ENCODE measurements at regions not wholly inside any gene's neighbourhood (a gene's known extent, or its start where the extent isn't known, plus 50 kb on each side); places are given as distances from the start of the nearest gene placed in this dataset.
"Not testable (repeated sequence)": the region's sequence is repeated elsewhere in the genome, so short reads cannot be mapped to it uniquely, and the experiment has no call there.

- Mint-ChIP-seq H3K27ac (no peak overlapping the region), H3K36me3 (ENCODE audit: low read depth) (no peaks in the 10 kb centered on the region), H3K4me1 (ENCODE audit: low read depth) (no peaks in the 10 kb centered on the region), H3K27me3 (ENCODE audit: low read depth) (no peaks in the 10 kb centered on the region), H3K9me3 (no peaks in the 10 kb centered on the region), H3K4me3 (no peak overlapping the region)
- intact Hi-C loops (cut with micrococcal nuclease), result no loop called here
- CTCF ChIA-PET, result no interaction called here
- no peak for DNase-seq
Measured at GRCh38 chrX:97897998-97898397, 1014.3 kb downstream of the RPA4 start.

- H3K36me3 Mint-ChIP-seq (ENCODE audit: low read depth), result no peaks in the 10 kb centered on the region
- H3K27me3 Mint-ChIP-seq (ENCODE audit: low read depth), result no peaks in the 10 kb centered on the region
- CTCF ChIA-PET, result no interaction called here
- no peak overlapping the region for H3K4me3 Mint-ChIP-seq
- no peak for DNase-seq
- intact Hi-C loops (cut with micrococcal nuclease), result no loop called here
- no peaks in the 10 kb centered on the region for H3K9me3 Mint-ChIP-seq
- no peak overlapping the region for H3K27ac Mint-ChIP-seq
- H3K4me1 Mint-ChIP-seq (ENCODE audit: low read depth), result no peaks in the 10 kb centered on the region
Measured at GRCh38 chrX:97898798-97899197, 1015.1 kb downstream of the RPA4 start.

- Mint-ChIP-seq H3K4me3 (no peak overlapping the region), H3K9me3 (peaks cover 4% of the 10 kb centered on the region), H3K27ac (no peak overlapping the region), H3K4me1 (ENCODE audit: low read depth) (no peaks in the 10 kb centered on the region), H3K36me3 (ENCODE audit: low read depth) (no peaks in the 10 kb centered on the region), H3K27me3 (ENCODE audit: low read depth) (no peaks in the 10 kb centered on the region)
- CTCF ChIA-PET, result no interaction called here
- no peak for DNase-seq
- intact Hi-C loops (cut with micrococcal nuclease), result no loop called here
Measured at GRCh38 chrX:97907791-97908190, 1024.1 kb downstream of the RPA4 start.

DNA sequence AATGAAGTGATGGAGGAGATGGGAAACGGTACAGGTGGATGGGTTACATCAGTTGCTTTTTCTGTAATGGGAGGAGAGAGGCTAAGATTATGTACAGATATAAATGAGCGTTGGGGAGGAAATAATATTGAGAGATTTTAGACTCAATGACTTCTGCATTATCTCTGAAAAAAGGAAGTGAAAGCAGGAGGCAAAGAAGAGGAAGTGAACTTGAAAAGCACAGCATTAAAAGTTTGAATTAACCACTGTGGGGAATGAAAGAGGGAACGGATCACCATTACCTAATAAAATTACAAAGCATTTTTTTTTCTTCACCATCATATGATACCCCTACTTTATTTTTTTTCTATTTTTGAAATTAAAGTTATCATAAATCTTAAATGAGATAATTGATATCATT is 1025.5 kb downstream of the RPA4 start:
- CTCF ChIA-PET, result no interaction called here
- no peak overlapping the region for H3K27ac Mint-ChIP-seq
- no peaks in the 10 kb centered on the region for H3K4me1 Mint-ChIP-seq (ENCODE audit: low read depth)
- H3K4me3 Mint-ChIP-seq, result no peak overlapping the region
- intact Hi-C loops (cut with micrococcal nuclease), result no loop called here
- peaks cover 4% of the 10 kb centered on the region for H3K9me3 Mint-ChIP-seq
- H3K36me3 Mint-ChIP-seq (ENCODE audit: low read depth), result no peaks in the 10 kb centered on the region
- no peaks in the 10 kb centered on the region for H3K27me3 Mint-ChIP-seq (ENCODE audit: low read depth)
- no peak for DNase-seq

DNA sequence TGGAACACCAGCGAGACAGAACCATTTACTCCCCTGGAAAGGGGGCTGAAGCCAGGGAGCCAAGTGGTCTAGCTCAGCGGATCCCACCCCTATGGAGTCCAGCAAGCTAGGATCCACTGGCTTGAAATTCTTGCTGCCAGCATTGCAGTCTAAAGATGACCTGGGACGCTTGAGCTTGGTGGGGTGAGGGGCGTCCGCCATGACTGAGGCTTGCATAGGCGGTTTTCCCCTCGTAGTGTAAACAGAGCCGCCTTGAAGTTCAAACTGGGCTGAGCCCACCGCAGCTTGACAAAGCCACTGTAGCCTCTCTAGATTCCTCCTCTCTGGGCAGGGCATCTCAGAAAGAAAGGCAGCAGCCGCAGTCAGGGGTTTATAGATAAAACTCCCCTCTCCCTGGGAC is 1031.7 kb downstream of the RPA4 start:
- H3K4me3 Mint-ChIP-seq; intact Hi-C loops (cut with micrococcal nuclease); H3K27ac Mint-ChIP-seq: not testable (repeated sequence)

DNA sequence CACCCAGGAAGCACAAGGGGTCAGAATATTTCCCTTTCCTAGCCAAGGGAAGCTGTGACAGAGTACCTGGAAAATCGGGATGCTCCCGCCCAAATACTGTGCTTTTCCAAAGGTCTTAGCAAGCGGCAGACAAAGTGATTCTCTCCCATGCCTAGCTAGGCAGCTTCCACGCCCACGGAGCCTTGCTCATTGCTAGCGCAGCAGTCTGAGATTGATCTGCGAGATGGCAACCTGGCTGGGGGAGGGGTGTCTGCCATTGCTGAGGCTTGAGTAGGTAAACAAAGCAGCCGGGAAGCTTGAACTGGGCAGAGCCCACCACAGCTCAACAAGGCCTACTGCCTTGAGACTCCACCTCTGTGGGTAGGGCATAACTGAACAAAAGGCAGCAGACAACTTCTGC is 1037.5 kb downstream of the RPA4 start:
- intact Hi-C loops (cut with micrococcal nuclease); CTCF ChIA-PET; H3K27ac Mint-ChIP-seq; H3K4me3 Mint-ChIP-seq; H3K4me1 Mint-ChIP-seq (ENCODE audit: low read depth); H3K9me3 Mint-ChIP-seq; DNase-seq; H3K36me3 Mint-ChIP-seq (ENCODE audit: low read depth); H3K27me3 Mint-ChIP-seq (ENCODE audit: low read depth): not testable (repeated sequence)

More for the DNA sequence above, 1031.7 kb downstream of the RPA4 start:
- DNase-seq; H3K9me3 Mint-ChIP-seq; H3K36me3 Mint-ChIP-seq (ENCODE audit: low read depth); H3K4me1 Mint-ChIP-seq (ENCODE audit: low read depth); H3K27me3 Mint-ChIP-seq (ENCODE audit: low read depth); CTCF ChIA-PET: not testable (repeated sequence)

GRCh38 chrX:97931586-97931985 is 1047.9 kb downstream of the RPA4 start:
- no peak overlapping the region for H3K4me3 Mint-ChIP-seq
- H3K9me3 Mint-ChIP-seq, result peaks cover 2% of the 10 kb centered on the region
- no peaks in the 10 kb centered on the region for H3K36me3 Mint-ChIP-seq (ENCODE audit: low read depth)
- no peak for DNase-seq
- no peak overlapping the region for H3K27ac Mint-ChIP-seq
- intact Hi-C loops (cut with micrococcal nuclease), result no loop called here
- no peaks in the 10 kb centered on the region for H3K4me1 Mint-ChIP-seq (ENCODE audit: low read depth)
- CTCF ChIA-PET, result no interaction called here
- H3K27me3 Mint-ChIP-seq (ENCODE audit: low read depth), result no peaks in the 10 kb centered on the region

GRCh38 chrX:97936296-97936695 is 1052.6 kb downstream of the RPA4 start:
- CTCF ChIA-PET, result no interaction called here

GRCh38 chrX:97938706-97939105 is 1055.0 kb downstream of the RPA4 start:
- Mint-ChIP-seq H3K9me3 (no peaks in the 10 kb centered on the region), H3K27ac (no peak overlapping the region), H3K27me3 (ENCODE audit: low read depth) (no peaks in the 10 kb centered on the region), H3K4me3 (no peak overlapping the region), H3K4me1 (ENCODE audit: low read depth) (no peaks in the 10 kb centered on the region), H3K36me3 (ENCODE audit: low read depth) (no peaks in the 10 kb centered on the region)
- DNase-seq, result no peak
- intact Hi-C loops (cut with micrococcal nuclease), result no loop called here
- CTCF ChIA-PET, result no interaction called here

More at GRCh38 chrX:97936296-97936695, 1052.6 kb downstream of the RPA4 start:
- no peak for DNase-seq
- H3K27ac Mint-ChIP-seq, result no peak overlapping the region
- intact Hi-C loops (cut with micrococcal nuclease), result no loop called here
- no peaks in the 10 kb centered on the region for H3K27me3 Mint-ChIP-seq (ENCODE audit: low read depth)
- H3K4me1 Mint-ChIP-seq (ENCODE audit: low read depth), result no peaks in the 10 kb centered on the region
- H3K4me3 Mint-ChIP-seq, result no peak overlapping the region
- H3K9me3 Mint-ChIP-seq, result no peaks in the 10 kb centered on the region
- H3K36me3 Mint-ChIP-seq (ENCODE audit: low read depth), result no peaks in the 10 kb centered on the region

GRCh38 chrX:97968376-97969163 is 1084.9 kb downstream of the RPA4 start:
- H3K27me3 Mint-ChIP-seq (ENCODE audit: low read depth), result no peaks in the 10 kb centered on the region
- intact Hi-C loops (cut with micrococcal nuclease), result no loop called here
- CTCF ChIA-PET, result interaction anchor here (0.5 kb wide), 1 partner anchor 834 kb away, joined by 4 read pairs; no protein-coding TSS in a partner anchor
- no peaks in the 10 kb centered on the region for H3K36me3 Mint-ChIP-seq (ENCODE audit: low read depth)
- H3K27ac Mint-ChIP-seq, result no peak overlapping the region
- H3K4me3 Mint-ChIP-seq, result no peak overlapping the region
- no peaks in the 10 kb centered on the region for H3K4me1 Mint-ChIP-seq (ENCODE audit: low read depth)
- DNase-seq, result no peak
- H3K9me3 Mint-ChIP-seq, result peaks cover 2% of the 10 kb centered on the region

GRCh38 chrX:97984641-97985040 is 1100.9 kb downstream of the RPA4 start:
- no peaks in the 10 kb centered on the region for H3K4me1 Mint-ChIP-seq (ENCODE audit: low read depth)
- CTCF ChIA-PET, result no interaction called here
- H3K27me3 Mint-ChIP-seq (ENCODE audit: low read depth), result no peaks in the 10 kb centered on the region
- intact Hi-C loops (cut with micrococcal nuclease), result no loop called here
- no peaks in the 10 kb centered on the region for H3K36me3 Mint-ChIP-seq (ENCODE audit: low read depth)
- no peak for DNase-seq
- H3K27ac Mint-ChIP-seq, result no peak overlapping the region
- H3K4me3 Mint-ChIP-seq, result no peak overlapping the region
- H3K9me3 Mint-ChIP-seq, result no peaks in the 10 kb centered on the region

GRCh38 chrX:97985096-97985495 is 1101.4 kb downstream of the RPA4 start:
- no peaks in the 10 kb centered on the region for H3K4me1 Mint-ChIP-seq (ENCODE audit: low read depth)
- H3K4me3 Mint-ChIP-seq, result no peak overlapping the region
- CTCF ChIA-PET, result no interaction called here
- H3K27ac Mint-ChIP-seq, result no peak overlapping the region
- intact Hi-C loops (cut with micrococcal nuclease), result no loop called here
- no peaks in the 10 kb centered on the region for H3K27me3 Mint-ChIP-seq (ENCODE audit: low read depth)
- no peaks in the 10 kb centered on the region for H3K36me3 Mint-ChIP-seq (ENCODE audit: low read depth)
- H3K9me3 Mint-ChIP-seq, result peaks cover under 1% of the 10 kb centered on the region
- DNase-seq, result no peak

DNA sequence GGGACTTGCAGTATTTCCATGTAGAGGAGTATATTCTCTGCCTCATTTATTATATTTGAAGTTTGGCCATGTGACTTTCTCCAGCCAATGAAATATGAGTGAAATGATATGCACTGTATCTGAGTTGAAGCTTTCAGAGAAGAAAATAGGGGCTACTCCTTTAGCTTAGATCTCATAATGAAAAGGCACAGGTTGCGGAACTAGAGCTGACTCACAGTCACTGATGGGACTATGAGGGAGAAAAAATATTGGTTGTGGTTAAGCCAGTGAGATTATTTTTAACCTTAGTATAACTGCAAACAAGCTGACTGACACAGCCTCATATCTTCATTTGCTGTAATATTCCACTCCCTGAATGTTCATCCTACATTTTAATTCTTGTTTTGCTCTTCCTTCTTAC is 1104.3 kb downstream of the RPA4 start:
- CTCF ChIA-PET, result no interaction called here
- intact Hi-C loops (cut with micrococcal nuclease), result no loop called here
- Mint-ChIP-seq H3K27me3 (ENCODE audit: low read depth) (no peaks in the 10 kb centered on the region), H3K36me3 (ENCODE audit: low read depth) (no peaks in the 10 kb centered on the region), H3K4me1 (ENCODE audit: low read depth) (no peaks in the 10 kb centered on the region), H3K27ac (no peak overlapping the region), H3K4me3 (no peak overlapping the region), H3K9me3 (peaks cover 3% of the 10 kb centered on the region)
- no peak for DNase-seq

Data from activated naive CD4-positive, alpha-beta T cell treated with anti-CD3 and anti-CD28 coated beads for 36 hours (primary cell).